Skeletal muscle cell (primary cell): ENCODE measurements at regions not wholly inside any gene's neighbourhood (a gene's known extent, or its start where the extent isn't known, plus 50 kb on each side); places are given as distances from the start of the nearest gene placed in this dataset.
A peak's percentile ranks its signal among the peaks of the same experiment; 100 is the strongest.
"Not testable (repeated sequence)": the region's sequence is repeated elsewhere in the genome, so short reads cannot be mapped to it uniquely, and the experiment has no call there.

Source experiments
- DNase-seq: peaks from one replicate; pipeline ENCODE4 v3.0.0-alpha.2; 2010; ENCODE audit warnings: low read depth
- H3K4me3 ChIP-seq: 2 replicates; pipeline ENCODE4 v1.5.1; 2011; ENCODE audit warnings: low read depth, mild to moderate bottlenecking, control low read depth, low read length, moderate library complexity

DNA sequence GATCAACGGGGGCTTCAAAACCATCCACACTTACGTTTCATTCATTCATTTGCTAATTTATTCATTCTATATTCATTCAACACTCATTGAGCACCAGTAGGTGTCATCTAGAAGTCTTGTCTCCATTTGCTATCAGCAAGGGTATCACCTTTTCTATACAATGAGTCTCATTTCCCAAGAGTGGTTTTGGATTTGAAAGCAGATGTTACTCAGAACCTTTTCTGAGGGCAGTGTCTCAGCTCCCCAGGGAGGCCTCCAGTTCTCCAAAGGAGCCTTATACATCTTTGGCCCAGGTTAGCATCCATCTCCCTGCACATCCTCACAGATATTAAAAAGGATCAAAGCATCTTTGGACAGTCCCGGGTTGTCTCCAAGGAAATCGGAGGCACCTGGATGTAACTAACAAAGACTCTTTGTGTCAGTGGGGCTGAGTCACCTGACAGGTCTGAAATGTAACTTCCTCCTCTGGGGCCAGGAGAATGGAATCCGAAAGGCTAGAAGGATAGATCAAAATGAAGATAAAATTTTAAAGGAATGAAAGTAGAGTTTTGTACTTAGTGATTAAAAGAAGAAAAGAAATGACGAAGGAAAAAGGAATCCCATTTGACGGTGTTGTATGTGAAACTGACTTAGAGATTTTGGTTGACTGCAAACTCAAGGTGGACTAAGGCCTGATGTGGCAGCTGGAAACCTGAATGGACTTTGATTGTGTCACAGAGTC lies 103.0 kb downstream of the VCPKMT start:
- no peak overlapping the region for H3K4me3 ChIP-seq
- no peak for DNase-seq

DNA sequence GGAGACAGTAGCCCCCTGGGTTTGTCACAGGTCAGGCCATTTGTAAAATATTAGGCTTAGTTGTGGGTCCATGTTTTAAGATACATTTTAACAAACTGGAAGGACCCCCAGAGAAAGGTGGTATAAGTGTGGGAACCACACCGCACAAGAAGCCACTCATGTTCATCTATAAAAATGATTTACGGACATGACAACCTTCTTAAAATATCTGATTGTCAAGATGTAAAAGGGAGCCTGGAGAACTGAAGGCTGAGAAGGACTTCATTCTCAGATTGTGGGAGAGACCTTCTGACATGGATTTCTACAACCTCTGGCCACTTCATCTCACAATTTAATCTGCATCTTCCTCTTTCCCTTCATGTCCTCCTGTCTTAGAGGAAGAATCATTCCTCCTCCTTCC lies 102.4 kb downstream of the VCPKMT start:
- no peak for DNase-seq

DNA sequence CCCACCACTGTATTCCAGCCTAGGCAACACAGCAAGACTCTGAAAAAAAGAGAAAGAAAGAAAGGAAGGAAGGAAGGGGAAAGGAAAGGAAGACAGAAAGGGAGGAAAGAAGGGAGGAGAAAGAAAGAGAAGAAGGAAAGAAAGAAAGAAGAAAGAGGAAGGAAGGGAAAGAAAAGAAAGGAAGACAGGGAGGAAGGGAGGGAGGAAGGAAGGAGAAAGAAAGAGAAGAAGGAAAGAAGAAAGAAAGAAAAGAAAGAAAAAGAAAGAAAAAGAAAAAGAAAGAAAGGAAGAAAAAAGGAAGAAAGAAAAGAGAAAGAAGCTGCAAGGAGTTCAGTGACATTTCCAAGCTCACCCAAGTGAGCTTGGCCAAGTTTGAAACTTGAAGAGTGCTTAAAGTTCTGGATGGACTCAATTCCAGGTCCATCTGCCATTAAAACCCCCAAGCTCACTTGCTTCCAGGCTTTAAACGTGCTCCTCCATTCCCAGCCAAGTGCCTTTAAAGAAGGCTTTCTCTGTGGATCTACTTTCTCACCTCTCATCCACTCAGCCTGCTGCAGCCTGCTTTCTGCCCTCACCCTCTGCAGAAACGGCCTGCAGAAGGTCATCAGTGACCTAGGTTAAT lies 101.5 kb downstream of the VCPKMT start:
- DNase-seq, result no peak
- no peak overlapping the region for H3K4me3 ChIP-seq

More for the DNA sequence above, 102.4 kb downstream of the VCPKMT start:
- no peak overlapping the region for H3K4me3 ChIP-seq

DNA sequence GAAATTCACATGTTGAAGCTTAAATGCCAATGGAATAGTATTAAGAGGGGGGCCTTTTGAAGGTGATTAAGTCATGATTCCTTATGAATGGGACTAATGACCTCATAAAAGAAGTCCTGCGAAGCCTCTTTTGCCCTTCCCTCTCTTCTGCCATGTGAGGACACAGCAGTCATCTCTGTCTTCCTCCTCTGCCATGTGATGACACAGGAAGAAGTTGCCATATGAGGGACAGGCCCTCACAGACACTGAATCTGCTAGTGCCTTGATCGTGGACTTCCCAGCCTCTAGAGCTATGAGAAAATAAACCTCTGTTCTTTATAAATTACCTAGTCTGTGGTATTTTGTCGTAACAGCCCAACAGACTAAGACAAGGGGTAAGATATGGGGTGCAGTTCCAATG lies 100.7 kb downstream of the VCPKMT start:
- H3K4me3 ChIP-seq, result no peak overlapping the region
- DNase-seq, result no peak

DNA sequence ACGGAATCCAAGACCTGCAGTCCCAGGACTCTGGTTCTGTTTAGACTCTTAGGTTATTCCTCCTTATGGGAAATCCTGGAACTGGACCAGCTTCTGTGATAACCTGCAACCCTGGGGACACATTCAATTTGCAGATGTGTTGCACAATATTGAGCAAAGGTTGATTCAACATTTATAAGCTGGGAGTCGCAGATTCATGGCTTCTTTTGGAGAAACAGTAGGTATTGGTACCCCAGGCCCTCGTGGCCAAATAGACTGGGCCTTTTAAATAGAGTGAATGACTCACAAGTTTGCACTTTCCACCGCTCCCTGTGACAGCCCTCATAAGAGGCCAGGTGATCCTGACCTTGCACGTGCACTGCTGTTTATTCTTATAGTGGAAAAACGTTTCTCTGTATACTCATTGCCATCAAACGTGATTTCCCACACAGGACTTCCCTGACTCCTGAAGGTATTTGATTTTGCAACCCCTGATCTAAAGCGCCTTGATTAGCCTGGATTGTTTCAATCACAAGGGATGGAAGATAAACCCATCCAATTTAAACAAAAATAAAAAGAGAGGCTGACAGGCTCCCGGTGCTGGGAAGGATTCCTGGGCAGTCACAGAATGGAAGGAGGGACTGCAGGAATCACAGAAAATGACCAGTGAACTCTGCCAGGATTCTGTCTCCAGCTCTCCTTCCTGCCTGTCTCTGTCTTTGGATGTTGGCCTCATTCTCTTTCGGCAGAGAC lies 98.0 kb downstream of the VCPKMT start:
- DNase-seq, result no peak
- no peak overlapping the region for H3K4me3 ChIP-seq

DNA sequence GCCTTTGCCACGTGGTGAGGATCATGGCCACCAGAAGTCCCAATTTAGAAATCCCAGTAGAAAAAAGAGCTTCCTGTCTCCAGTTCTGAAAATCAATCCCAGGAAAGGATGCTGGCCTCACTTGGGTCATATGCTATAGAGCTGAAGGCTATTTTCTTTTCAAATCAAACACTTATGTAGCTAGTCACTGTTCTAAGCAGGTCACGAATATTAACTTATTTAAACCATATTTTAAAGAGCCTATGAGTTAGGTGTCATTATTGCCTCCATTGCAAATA lies 97.5 kb downstream of the VCPKMT start:
- H3K4me3 ChIP-seq, result no peak overlapping the region

DNA sequence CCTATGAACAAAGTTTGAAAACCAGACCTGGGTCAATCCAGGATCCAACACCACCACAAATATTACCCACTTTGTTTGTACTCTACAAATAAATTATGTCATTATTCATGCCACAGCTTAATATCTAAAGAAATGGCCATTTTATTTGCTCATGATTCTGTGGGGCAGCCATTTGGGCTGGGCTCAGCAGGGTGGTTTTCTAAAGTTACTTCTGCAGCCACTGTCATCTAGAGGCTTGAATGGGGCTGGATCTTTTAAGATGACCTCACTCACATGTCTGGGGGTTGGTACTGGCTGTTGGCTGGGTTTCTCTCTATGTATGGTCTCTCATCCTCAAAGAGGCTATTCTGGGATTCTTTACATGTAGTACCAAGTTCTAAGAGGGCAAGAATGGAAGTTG lies 96.2 kb downstream of the VCPKMT start:
- no peak for DNase-seq
- no peak overlapping the region for H3K4me3 ChIP-seq

More for the DNA sequence above, 97.5 kb downstream of the VCPKMT start:
- no peak for DNase-seq

DNA sequence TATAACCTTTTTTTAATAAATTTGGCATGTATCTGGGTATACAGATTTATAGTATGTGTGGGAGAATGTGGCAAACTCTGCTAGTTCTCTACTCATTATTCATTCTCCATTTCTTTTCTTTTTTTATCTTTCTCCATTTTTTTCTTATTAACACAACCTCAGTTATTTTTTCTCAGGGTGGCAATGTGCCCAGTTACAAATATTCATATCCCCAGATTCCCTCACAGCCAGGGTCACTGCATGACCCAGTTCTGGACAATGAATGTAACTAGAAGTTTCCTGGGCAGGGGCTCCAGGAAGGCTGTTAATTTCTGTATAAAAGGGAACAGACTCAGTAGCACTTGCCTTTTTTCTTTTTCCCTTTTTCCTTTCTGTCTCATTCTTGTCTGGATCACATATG lies 95.6 kb downstream of the VCPKMT start:
- no peak for DNase-seq
- H3K4me3 ChIP-seq, result no peak overlapping the region

DNA sequence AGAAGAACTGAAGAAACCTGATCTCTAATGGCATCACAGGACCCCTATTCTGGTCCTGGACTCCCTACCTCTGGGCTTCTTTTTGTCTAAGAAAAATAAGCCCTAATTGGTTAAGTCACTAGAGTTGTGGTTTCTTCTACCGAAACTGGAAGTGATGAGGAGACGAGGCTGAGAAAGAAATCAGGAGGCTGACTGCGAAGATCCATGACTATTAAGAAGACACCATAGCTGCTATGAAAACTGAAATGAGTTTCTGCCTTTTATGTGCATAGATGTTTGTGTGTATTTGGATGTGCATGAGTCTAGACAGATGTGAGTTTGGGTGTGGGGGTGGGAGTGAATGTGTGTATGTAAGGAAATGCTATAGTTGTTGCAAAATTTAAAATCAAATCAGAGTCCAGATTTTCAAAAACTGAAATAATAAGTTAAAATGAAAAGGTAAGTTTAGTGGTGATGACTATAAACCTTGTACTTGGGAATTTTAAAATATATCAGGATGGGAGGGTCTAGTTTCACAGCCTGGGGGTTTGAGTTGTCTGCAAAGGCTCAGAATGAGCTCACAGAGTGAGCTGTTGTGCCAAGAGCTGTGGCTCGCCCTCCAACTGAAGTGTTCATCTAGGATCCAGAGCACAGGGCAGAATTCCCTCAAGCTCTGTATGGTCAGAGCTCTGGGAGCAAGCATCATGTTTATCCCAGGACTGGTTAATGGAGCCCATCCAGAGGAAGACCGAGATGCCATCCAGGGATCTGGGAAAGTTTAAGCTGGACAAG lies 94.9 kb downstream of the VCPKMT start:
- H3K4me3 ChIP-seq, result no peak overlapping the region
- no peak for DNase-seq

DNA sequence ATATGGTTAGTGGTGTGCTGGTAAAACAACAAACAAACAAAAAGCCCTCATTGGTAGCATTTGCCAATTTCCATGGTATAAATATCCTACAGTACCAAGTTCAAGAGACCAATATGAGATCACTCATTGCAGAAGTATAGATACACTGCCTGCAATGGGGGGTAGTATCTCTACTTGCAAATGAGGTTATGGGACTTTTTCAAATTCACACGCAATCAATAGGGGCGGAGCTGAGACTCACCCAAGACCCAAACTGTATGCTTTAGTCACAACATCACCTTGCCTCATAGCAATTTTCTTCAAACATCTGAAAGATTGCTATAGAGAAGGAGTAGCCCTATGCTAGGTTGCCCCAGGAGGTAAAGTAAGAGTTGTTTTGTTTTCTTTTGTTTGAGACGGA lies 93.7 kb downstream of the VCPKMT start:
- no peak overlapping the region for H3K4me3 ChIP-seq
- no peak for DNase-seq

DNA sequence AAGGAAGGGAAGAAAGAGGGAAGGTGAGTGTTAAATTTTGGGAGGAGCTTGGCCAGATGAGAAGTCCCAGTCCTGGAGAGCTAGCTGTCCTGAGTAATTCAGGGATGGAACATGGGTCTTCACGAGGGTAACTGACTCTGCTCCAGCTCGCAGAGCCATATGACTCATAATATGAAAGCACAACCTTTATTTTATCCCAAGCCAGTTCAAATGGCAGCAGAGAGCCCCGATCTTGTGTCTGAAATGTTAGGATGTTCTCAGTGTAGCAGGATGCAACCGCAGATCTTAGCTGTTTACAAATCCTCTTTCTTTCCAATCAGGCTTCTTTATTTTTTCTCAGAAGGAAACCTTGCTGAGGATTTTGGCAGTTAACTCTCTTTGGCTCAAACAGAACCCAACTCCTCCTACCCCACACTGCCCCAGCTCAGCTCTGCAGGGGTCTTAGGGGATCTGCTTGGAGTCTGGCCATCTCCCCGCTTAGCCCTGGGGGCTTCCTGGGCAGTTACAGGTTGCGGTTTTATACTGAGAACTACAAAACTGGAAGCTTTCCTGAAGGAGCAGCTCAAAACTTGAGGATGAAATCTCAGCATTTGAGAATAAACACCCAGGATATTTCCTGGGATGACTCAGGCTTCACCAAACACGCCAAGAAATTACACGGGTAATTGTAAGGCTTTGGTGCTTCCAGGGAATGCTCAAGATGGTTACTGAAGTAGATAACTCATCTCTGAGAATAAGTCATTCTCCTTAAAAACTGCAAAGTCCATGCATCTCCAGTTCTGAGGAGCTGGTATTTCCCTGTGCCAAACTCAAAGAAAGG lies 92.5 kb downstream of the VCPKMT start:
- no peak for DNase-seq
- H3K4me3 ChIP-seq, result peak overlapping the region; percentile 22

DNA sequence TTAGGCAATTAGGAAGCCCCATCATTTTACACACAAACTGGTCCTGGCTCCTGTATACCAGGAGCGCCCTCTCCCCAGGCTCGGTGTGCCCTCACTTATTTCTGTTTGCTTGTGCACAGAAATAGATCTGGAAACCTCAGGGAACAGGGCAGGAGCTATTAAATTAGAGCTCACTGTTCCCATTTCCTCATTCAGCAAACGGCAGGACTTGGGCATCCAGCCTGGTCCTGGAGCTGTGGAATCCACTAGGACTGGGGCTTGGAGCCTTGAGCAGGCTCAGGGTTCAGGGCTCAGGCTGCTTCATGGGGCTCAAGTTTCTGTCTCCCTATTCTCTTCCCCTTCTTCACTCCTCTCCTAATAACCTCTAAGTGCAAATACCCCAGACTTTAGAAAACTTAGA lies 91.3 kb downstream of the VCPKMT start:
- H3K4me3 ChIP-seq, result no peak overlapping the region
- DNase-seq, result no peak

DNA sequence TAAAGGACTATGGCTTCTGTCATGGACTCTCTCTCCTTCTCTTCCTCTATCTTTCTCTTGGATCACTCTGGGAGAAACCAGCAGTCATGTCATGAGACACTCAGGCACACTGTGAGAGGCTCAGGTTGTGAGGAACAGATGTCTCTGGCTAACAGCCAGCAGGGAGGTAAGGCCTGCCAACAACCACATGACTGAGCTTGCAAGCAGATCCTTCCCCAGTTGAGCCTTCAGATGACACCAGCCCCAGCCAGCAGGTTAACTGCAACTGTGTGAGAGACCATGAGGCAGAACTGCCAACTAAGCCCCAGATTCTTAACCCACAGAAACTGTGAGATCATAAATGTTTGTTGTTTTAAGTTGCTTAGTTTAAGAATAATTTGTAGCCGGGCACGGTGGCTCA lies 90.6 kb downstream of the VCPKMT start:
- H3K4me3 ChIP-seq, result no peak overlapping the region

DNA sequence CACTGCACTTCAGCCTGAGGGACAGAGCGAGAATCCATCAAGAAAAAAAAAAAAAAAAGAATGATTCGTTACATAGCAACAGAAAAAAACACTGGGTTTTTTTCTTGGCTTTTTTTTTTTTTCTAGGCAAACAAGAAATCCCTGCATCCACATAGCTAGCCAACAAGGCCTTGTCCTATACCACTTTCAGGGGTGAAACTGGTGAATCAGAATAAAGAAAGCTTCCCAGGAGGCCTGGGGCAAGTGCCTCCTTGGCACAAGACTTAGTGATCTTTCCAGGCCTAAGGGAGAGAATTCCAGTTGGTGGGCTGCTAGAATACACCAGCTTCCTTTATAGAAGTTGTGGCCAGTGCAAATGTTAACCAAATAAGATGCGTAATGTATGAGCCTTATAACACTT lies 90.0 kb downstream of the VCPKMT start:
- DNase-seq, result no peak
- H3K4me3 ChIP-seq, result no peak overlapping the region

More for the DNA sequence above, 90.6 kb downstream of the VCPKMT start:
- no peak for DNase-seq

DNA sequence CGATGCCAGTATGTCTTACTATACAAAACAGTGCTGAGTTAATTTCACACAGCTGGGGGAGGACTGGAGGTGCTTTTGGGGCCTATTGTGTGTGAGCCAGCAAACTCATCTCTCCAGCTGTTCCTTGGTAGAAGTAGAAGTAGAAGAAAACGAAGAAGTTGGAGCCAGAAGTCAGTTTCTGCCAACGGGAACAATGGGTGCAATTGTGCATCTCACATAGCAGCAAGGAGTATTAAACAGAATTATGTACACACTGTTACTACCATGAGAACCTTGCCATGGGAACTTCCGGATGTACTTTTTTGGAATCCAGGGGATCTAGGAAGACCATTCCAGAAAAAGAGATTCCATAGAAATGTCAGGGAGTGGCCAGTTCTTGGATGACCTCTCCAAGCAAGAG lies 88.6 kb downstream of the VCPKMT start:
- no peak overlapping the region for H3K4me3 ChIP-seq
- no peak for DNase-seq

DNA sequence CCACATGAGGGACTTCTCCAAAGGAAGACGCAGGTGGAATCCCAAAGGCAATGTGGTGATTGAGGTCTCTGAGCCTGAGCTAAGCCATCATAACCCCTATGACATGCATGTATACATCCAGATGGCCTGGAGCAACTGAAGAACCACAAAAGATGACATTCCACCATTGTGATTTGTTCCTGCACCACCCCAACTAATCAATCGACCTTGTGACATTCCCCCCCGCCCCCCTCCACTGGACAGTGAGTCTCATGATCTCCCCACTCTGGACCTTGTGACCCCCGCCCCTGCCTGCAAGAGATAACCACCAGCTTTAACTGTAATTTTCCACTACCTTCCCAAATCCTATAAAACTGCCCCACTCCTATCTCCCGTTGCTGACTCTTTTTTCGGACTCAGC lies 87.9 kb downstream of the VCPKMT start:
- DNase-seq, result no peak

DNA sequence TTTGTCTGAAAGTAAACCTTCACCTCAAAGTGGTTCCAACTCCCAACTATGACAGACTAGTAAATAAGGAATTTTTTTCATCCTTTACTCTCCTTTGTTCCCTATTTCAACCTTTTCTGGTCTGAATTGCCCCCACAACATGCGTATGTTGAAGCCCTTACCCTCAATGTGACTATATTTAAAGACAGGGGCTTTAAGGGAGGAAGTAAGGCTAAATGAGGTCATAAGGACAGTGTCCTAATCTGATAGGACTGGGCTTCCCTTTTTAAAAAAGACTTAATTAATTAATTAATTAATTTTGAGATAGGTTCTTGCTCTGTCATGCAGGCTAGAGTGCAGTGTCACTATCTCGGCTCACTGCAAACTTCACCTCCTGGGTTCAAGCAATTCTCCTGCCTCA lies 86.3 kb downstream of the VCPKMT start:
- DNase-seq, result no peak
- no peak overlapping the region for H3K4me3 ChIP-seq

More for the DNA sequence above, 87.9 kb downstream of the VCPKMT start:
- H3K4me3 ChIP-seq, result no peak overlapping the region

DNA sequence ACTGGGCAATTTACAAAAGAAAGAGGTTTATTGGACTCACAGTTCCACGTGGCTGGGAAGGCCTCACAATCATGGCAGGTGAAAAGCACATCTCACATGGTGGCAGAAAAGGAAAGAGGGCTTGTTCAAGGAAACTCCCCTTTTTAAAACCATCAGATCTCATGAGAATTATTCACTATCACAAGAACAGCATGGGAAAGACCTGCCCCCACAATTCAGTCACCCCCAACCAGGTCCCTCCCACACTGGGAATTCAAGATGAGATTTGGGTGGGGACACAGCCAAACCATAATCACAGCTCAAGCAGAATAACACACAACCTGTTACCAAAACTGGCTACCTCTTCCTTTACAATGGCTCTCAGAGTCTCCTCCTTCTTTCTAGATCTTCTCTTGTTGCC lies 85.5 kb downstream of the VCPKMT start:
- H3K4me3 ChIP-seq, DNase-seq: not testable (repeated sequence)

DNA sequence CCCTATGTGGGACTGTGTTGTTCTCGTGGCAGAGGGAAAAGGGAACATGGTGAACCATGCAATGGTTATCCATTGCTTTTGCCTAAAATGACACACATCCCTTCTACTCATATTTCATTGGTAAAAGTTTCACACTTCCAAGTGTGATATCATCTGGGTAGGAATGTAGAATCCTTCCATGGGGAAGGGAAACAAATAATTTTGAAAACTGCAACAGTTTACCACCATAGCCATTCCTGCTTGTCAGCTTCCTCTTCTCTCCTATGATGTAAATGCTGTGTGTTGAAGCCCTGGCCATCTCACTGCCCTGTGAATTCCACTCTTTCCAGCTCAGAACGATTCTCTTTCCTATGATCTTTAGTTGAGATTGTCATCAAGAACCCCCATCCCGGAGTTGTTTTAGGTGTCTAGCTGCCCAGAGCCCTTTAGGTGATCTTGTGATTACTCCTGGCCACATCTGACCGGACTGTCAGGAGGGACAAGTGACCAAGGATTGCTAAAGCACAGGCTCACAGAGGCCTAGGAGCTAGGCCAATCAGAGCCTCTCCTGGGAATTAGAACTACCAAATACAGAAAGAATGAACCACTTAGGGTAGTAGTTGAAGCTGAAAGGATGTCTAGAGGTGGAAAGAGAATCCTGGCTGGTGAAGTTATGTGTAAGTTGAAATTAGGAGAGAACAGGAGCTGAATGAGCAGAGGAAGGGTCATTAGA lies 84.6 kb downstream of the VCPKMT start:
- no peak for DNase-seq
- H3K4me3 ChIP-seq, result no peak overlapping the region
